ENCODE measurements at regions not wholly inside any gene's neighbourhood (a gene's known extent, or its start where the extent isn't known, plus 50 kb on each side); places are given as distances from the start of the nearest gene placed in this dataset.

- no peaks in the 10 kb centered on the region for H3K36me3 ChIP-seq (ENCODE audit: control insufficient read depth in 1 of 2, insufficient read depth in 2 of 2, low read length in 2 of 2)
- RAD21 ChIA-PET (ENCODE audit: low non-redundant PET in 1 of 2, low total read pairs in 2 of 2, uncharacterized antibody in 2 of 2, unreplicated experiment in 2 of 2), result no interaction called here
- POLR2A ChIA-PET, result no interaction called here
Measured at GRCh38 chr5:152933056-152933455, 528.0 kb upstream of the NMUR2 start.

More at GRCh38 chr5:152933056-152933455, 528.0 kb upstream of the NMUR2 start:
- no peak overlapping the region for H3K27ac ChIP-seq (ENCODE audit: low read depth, low read length)
- ATAC-seq (no peak), DNase-seq (ENCODE audit: low read depth, low spot score) (no peak)
- no peak overlapping the region for H3K4me2 ChIP-seq (ENCODE audit: low read length)
- CTCF ChIA-PET, result no interaction called here
- no peaks in the 10 kb centered on the region for H3K27me3 ChIP-seq (ENCODE audit: insufficient read depth, low read length)
- H3K9me2 ChIP-seq (ENCODE audit: insufficient read depth), result no peaks in the 10 kb centered on the region
- H4K20me1 ChIP-seq (ENCODE audit: insufficient read depth), result no peaks in the 10 kb centered on the region
- H2AFZ ChIP-seq (ENCODE audit: low read depth, low read length, poor library complexity, severe bottlenecking), result no peak overlapping the region
- peaks cover 4 to 7% of the 10 kb centered on the region in 2 experiments; a peak in 2 of 4 replicates for H3K9me3 ChIP-seq (ENCODE audit: control insufficient read depth in 1 of 2, insufficient read depth in 1 of 2, low read depth in 1 of 2, low read length in 2 of 2)
- no peak overlapping the region for H3K9ac ChIP-seq (ENCODE audit: low read length)
- no peaks in the 10 kb centered on the region for H3K4me1 ChIP-seq (ENCODE audit: control insufficient read depth in 1 of 2, insufficient read depth in 2 of 2, low read length in 2 of 2)
- H3K4me3 ChIP-seq (replicated peaks in 1 of 2; ENCODE audit: low read depth in 1 of 2, low read length in 2 of 2), result no peak overlapping the region
- TF ChIP-seq ATF3 (IDR thresholded peaks at IDR 0.05), result no peak
- TF ChIP-seq ZNF274 (IDR thresholded peaks at IDR 0.05; ENCODE audit: low read depth, low read length), result no peak
- no peak for TF ChIP-seq EZH2 (IDR thresholded peaks at IDR 0.05)
- TF ChIP-seq CEBPB (IDR thresholded peaks at IDR 0.05; ENCODE audit: low read depth), result no peak
- no peak for TF ChIP-seq ZFX (IDR thresholded peaks at IDR 0.05)
- TF ChIP-seq EGR1 (IDR thresholded peaks at IDR 0.05; ENCODE audit: low read depth), result no peak
- TF ChIP-seq EZH2phosphoT487 (IDR thresholded peaks at IDR 0.05; ENCODE audit: borderline replicate concordance), result no peak
- no peak for TF ChIP-seq POLR2AphosphoS5 (IDR thresholded peaks at IDR 0.05; ENCODE audit: low read depth, low read length)
- no peak for TF ChIP-seq RAD21 (IDR thresholded peaks at IDR 0.05; ENCODE audit: low read depth)
- TF ChIP-seq POLR2A (IDR thresholded peaks at IDR 0.05; ENCODE audit: borderline replicate concordance, extremely low read depth, insufficient read depth, insufficient read length), result no peak
- TF ChIP-seq SIN3A (IDR thresholded peaks at IDR 0.05; ENCODE audit: low read depth), result no peak
- no peak for TF ChIP-seq ZBTB33 (IDR thresholded peaks at IDR 0.05; ENCODE audit: extremely low read depth, insufficient replicate concordance, low read length)
- TF ChIP-seq CBX3 (IDR thresholded peaks at IDR 0.05; ENCODE audit: low read depth), result no peak
- no peak for TF ChIP-seq FOSL1 (IDR thresholded peaks at IDR 0.05; ENCODE audit: low read depth)
- TF ChIP-seq CTCF (IDR thresholded peaks at IDR 0.05 in 2 of 3, conservative IDR thresholded peaks at IDR 0.05 in 1 of 3; ENCODE audit: borderline replicate concordance in 1 of 3, insufficient read depth in 1 of 3, low read depth in 2 of 3, low read length in 2 of 3), result no peak
- TF ChIP-seq JUND (IDR thresholded peaks at IDR 0.05), result no peak
- no peaks in the 10 kb centered on the region for H3K79me2 ChIP-seq (ENCODE audit: insufficient read depth, low read length)
- no TSS peak for BruUV-seq (replicated peaks)
- intact Hi-C loops (cut with micrococcal nuclease), result no loop called here
